ENCODE measurements at regions not wholly inside any gene's neighbourhood (a gene's known extent, or its start where the extent isn't known, plus 50 kb on each side); places are given as distances from the start of the nearest gene placed in this dataset.

- no peak for DNase-seq (ENCODE audit: extremely low read depth, insufficient read length)
- Histone ChIP-seq H3K4me3 (replicated peaks; ENCODE audit: low read depth, low read length) (no peak overlapping the region), H3K36me3 (ENCODE audit: control insufficient read depth, insufficient read depth, low read length) (no peaks in the 10 kb centered on the region), H3K27me3 (replicated peaks; ENCODE audit: control insufficient read depth, insufficient read depth, low read length) (no peaks in the 10 kb centered on the region)
- no peak for TF ChIP-seq CTCF (IDR thresholded peaks at IDR 0.05; ENCODE audit: insufficient read depth, low read length, poor library complexity, severe bottlenecking)
Measured at GRCh38 chr3:33919312-33920120, 121.1 kb downstream of the PDCD6IP start.

GRCh38 chr3:33920511-33920910 lies 122.1 kb downstream of the PDCD6IP start:
- Histone ChIP-seq H3K36me3 (ENCODE audit: control insufficient read depth, insufficient read depth, low read length) (no peaks in the 10 kb centered on the region), H3K27me3 (replicated peaks; ENCODE audit: control insufficient read depth, insufficient read depth, low read length) (no peaks in the 10 kb centered on the region), H3K4me3 (replicated peaks; ENCODE audit: low read depth, low read length) (no peak overlapping the region)
- no peak for TF ChIP-seq CTCF (IDR thresholded peaks at IDR 0.05; ENCODE audit: insufficient read depth, low read length, poor library complexity, severe bottlenecking)
- DNase-seq (ENCODE audit: extremely low read depth, insufficient read length): no peak

GRCh38 chr3:33921608-33922007 lies 123.2 kb downstream of the PDCD6IP start:
- no peak overlapping the region for H3K4me3 ChIP-seq (replicated peaks; ENCODE audit: low read depth, low read length)
- no peak for TF ChIP-seq CTCF (IDR thresholded peaks at IDR 0.05; ENCODE audit: insufficient read depth, low read length, poor library complexity, severe bottlenecking)
- H3K27me3 ChIP-seq (replicated peaks; ENCODE audit: control insufficient read depth, insufficient read depth, low read length): no peaks in the 10 kb centered on the region; the same call in 1 of the 2 replicates
- no peaks in the 10 kb centered on the region for H3K36me3 ChIP-seq (ENCODE audit: control insufficient read depth, insufficient read depth, low read length)
- DNase-seq (ENCODE audit: extremely low read depth, insufficient read length): no peak

GRCh38 chr3:33926998-33927605 lies 128.7 kb downstream of the PDCD6IP start:
- TF ChIP-seq CTCF (IDR thresholded peaks at IDR 0.05; ENCODE audit: insufficient read depth, low read length, poor library complexity, severe bottlenecking): no peak
- no peak for DNase-seq (ENCODE audit: extremely low read depth, insufficient read length)
- Histone ChIP-seq H3K36me3 (ENCODE audit: control insufficient read depth, insufficient read depth, low read length) (no peaks in the 10 kb centered on the region), H3K27me3 (replicated peaks; ENCODE audit: control insufficient read depth, insufficient read depth, low read length) (no peaks in the 10 kb centered on the region; the same call in 1 of the 2 replicates), H3K4me3 (replicated peaks; ENCODE audit: low read depth, low read length) (no peak overlapping the region)

DNA sequence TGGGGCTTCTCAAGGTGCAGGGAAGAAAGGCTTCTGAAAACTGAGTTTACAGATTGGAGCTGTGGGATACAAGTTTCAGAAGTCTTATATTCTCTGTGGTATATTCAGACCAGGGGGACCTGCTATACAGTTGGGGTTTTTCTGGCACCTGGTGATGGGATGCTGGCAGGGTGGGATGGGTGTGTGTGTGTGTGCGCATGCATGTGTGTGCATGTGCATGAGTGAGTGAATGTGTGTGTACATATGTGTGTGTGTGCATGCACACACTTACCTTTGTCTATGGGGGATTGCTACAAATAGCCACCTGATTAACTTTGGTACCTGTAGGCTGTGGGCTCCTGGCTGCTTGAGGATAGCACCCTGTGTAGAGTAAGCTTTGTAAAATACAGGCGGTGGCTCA lies 131.4 kb downstream of the PDCD6IP start:
- no peaks in the 10 kb centered on the region for H3K36me3 ChIP-seq (ENCODE audit: control insufficient read depth, insufficient read depth, low read length)
- H3K4me3 ChIP-seq (replicated peaks; ENCODE audit: low read depth, low read length): no peak overlapping the region
- no peaks in the 10 kb centered on the region; the same call in 1 of the 2 replicates for H3K27me3 ChIP-seq (replicated peaks; ENCODE audit: control insufficient read depth, insufficient read depth, low read length)
- no peak for TF ChIP-seq CTCF (IDR thresholded peaks at IDR 0.05; ENCODE audit: insufficient read depth, low read length, poor library complexity, severe bottlenecking)
- no peak for DNase-seq (ENCODE audit: extremely low read depth, insufficient read length)

Data from GM06990 (cell line).